ENCODE measurements at regions not wholly inside any gene's neighbourhood (a gene's known extent, or its start where the extent isn't known, plus 50 kb on each side); places are given as distances from the start of the nearest gene placed in this dataset.

GRCh38 chr18:24814521-24814920, 354.1 kb downstream of the HRH4 start:
- H3K4me3 ChIP-seq (ENCODE audit: control insufficient read depth, low read depth, low read length), result no peak overlapping the region
- no peak for TF ChIP-seq CTCF (conservative IDR thresholded peaks at IDR 0.05; ENCODE audit: control insufficient read depth, insufficient read depth, low read depth, low read length)
- no peak for DNase-seq (ENCODE audit: low read depth)

- TF ChIP-seq CTCF (conservative IDR thresholded peaks at IDR 0.05; ENCODE audit: control insufficient read depth, insufficient read depth, low read depth, low read length), result no peak
- DNase-seq (ENCODE audit: low read depth), result no peak
- no peak overlapping the region for H3K4me3 ChIP-seq (ENCODE audit: control insufficient read depth, low read depth, low read length)
Observed at GRCh38 chr18:24817150-24817549, 356.7 kb downstream of the HRH4 start.

GRCh38 chr18:24817587-24818371, 357.3 kb downstream of the HRH4 start:
- no peak overlapping the region for H3K4me3 ChIP-seq (ENCODE audit: control insufficient read depth, low read depth, low read length)
- DNase-seq (ENCODE audit: low read depth), result no peak
- no peak for TF ChIP-seq CTCF (conservative IDR thresholded peaks at IDR 0.05; ENCODE audit: control insufficient read depth, insufficient read depth, low read depth, low read length)

GRCh38 chr18:24818441-24818840, 358.0 kb downstream of the HRH4 start:
- no peak overlapping the region for H3K4me3 ChIP-seq (ENCODE audit: control insufficient read depth, low read depth, low read length)
- no peak for DNase-seq (ENCODE audit: low read depth)
- TF ChIP-seq CTCF (conservative IDR thresholded peaks at IDR 0.05; ENCODE audit: control insufficient read depth, insufficient read depth, low read depth, low read length), result no peak

GRCh38 chr18:24819141-24819890, 358.9 kb downstream of the HRH4 start:
- DNase-seq (ENCODE audit: low read depth), result no peak
- no peak overlapping the region for H3K4me3 ChIP-seq (ENCODE audit: control insufficient read depth, low read depth, low read length)
- no peak for TF ChIP-seq CTCF (conservative IDR thresholded peaks at IDR 0.05; ENCODE audit: control insufficient read depth, insufficient read depth, low read depth, low read length)

- no peak overlapping the region for H3K4me3 ChIP-seq (ENCODE audit: control insufficient read depth, low read depth, low read length)
- no peak for DNase-seq (ENCODE audit: low read depth)
- no peak for TF ChIP-seq CTCF (conservative IDR thresholded peaks at IDR 0.05; ENCODE audit: control insufficient read depth, insufficient read depth, low read depth, low read length)
Observed at GRCh38 chr18:24825397-24825796, 365.0 kb downstream of the HRH4 start.

Measured in fibroblast of mammary gland (primary cell).